ENCODE measurements at regions not wholly inside any gene's neighbourhood (a gene's known extent, or its start where the extent isn't known, plus 50 kb on each side); places are given as distances from the start of the nearest gene placed in this dataset.

DNA sequence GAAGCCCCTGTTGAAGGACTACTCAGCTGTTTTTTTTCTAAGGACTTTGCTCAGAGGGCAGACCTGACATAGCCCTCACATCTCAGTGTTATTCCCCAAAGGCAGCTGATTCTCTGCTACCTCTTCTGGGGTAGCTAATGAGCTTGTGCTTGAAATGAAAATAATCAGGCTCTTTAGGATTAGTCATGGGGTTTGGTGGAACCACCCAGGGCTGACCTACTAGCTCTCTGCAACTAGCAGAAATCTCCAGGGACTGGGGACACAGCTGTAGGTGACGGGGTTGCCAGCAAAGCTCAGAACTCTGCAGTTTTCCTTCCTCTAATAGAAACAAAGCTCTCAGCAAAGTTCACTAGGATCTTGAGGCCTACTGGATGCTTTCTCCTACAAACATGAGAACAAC is 106.4 kb upstream of the BCL9 start:
- no peak overlapping the region for H3K4me3 ChIP-seq
- no peak for DNase-seq (ENCODE audit: low spot score in 2 of 2)
- H3K9me3 ChIP-seq: no peaks in the 10 kb centered on the region
- TF ChIP-seq POLR2AphosphoS5 (IDR thresholded peaks at IDR 0.05) (no peak), CTCF (IDR thresholded peaks at IDR 0.05) (no peak), POLR2A (IDR thresholded peaks at IDR 0.05) (no peak), EP300 (IDR thresholded peaks at IDR 0.05) (no peak)
- H3K27ac ChIP-seq: no peak overlapping the region
- WGBS: 71% methylated on average over 1 of the region's 1 CpG
- H3K27me3 ChIP-seq: no peaks in the 10 kb centered on the region
- no peaks in the 10 kb centered on the region for H3K36me3 ChIP-seq
- H3K4me1 ChIP-seq: no peaks in the 10 kb centered on the region

GRCh38 chr1:147444381-147444780 is 96.9 kb upstream of the BCL9 start:
- 95% methylated on average over 1 of the region's 1 CpG for WGBS
- Histone ChIP-seq H3K4me3 (no peak overlapping the region), H3K36me3 (no peaks in the 10 kb centered on the region), H3K27me3 (no peaks in the 10 kb centered on the region), H3K4me1 (no peaks in the 10 kb centered on the region), H3K9me3 (peaks cover 6% of the 10 kb centered on the region), H3K27ac (no peak overlapping the region)
- no peak for DNase-seq (ENCODE audit: low spot score in 2 of 2)
- no peak for TF ChIP-seq CTCF (IDR thresholded peaks at IDR 0.05)
- TF ChIP-seq POLR2AphosphoS5 (IDR thresholded peaks at IDR 0.05): no peak
- no peak for TF ChIP-seq EP300 (IDR thresholded peaks at IDR 0.05)
- no peak for TF ChIP-seq POLR2A (IDR thresholded peaks at IDR 0.05)

DNA sequence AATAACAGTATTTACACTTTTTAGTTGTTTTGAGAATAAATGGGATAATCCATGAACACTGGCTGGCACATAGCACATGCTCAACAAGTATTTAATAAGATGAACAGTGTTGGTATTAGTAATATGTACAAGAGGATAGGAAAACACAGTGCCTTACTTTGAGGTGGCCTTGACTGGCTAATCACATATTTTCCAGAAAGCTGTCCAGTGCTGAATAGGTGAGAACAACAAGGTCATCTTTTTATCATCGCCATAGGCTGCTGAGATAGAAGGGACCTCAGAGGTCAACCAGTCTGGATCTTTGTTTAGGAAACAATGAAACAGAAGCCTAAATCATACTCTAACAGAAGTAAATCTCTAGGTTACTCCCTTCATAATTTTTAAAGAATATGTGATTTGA is 89.7 kb upstream of the BCL9 start:
- 93% methylated on average over 1 of the region's 1 CpG for WGBS
- no peaks in the 10 kb centered on the region for H3K4me1 ChIP-seq
- H3K27me3 ChIP-seq: peaks cover 4% of the 10 kb centered on the region
- DNase-seq (ENCODE audit: low spot score in 2 of 2): no peak
- no peak for TF ChIP-seq EP300 (IDR thresholded peaks at IDR 0.05)
- no peak for TF ChIP-seq POLR2AphosphoS5 (IDR thresholded peaks at IDR 0.05)
- no peak for TF ChIP-seq POLR2A (IDR thresholded peaks at IDR 0.05)
- TF ChIP-seq CTCF (IDR thresholded peaks at IDR 0.05): no peak
- no peaks in the 10 kb centered on the region for H3K36me3 ChIP-seq
- H3K9me3 ChIP-seq: no peaks in the 10 kb centered on the region
- no peak overlapping the region for H3K4me3 ChIP-seq
- H3K27ac ChIP-seq: no peak overlapping the region

GRCh38 chr1:147452809-147453208 is 88.5 kb upstream of the BCL9 start:
- H3K27me3 ChIP-seq: peaks cover 4% of the 10 kb centered on the region
- no peaks in the 10 kb centered on the region for H3K36me3 ChIP-seq
- DNase-seq (ENCODE audit: low spot score in 2 of 2): no peak
- no peak for TF ChIP-seq CTCF (IDR thresholded peaks at IDR 0.05)
- no peak for TF ChIP-seq EP300 (IDR thresholded peaks at IDR 0.05)
- no peak for TF ChIP-seq POLR2A (IDR thresholded peaks at IDR 0.05)
- no peak for TF ChIP-seq POLR2AphosphoS5 (IDR thresholded peaks at IDR 0.05)
- H3K4me1 ChIP-seq: no peaks in the 10 kb centered on the region
- H3K9me3 ChIP-seq: no peaks in the 10 kb centered on the region
- no peak overlapping the region for H3K27ac ChIP-seq
- 67% methylated on average over 3 of the region's 3 CpGs for WGBS
- H3K4me3 ChIP-seq: no peak overlapping the region

GRCh38 chr1:147463022-147463421 is 78.3 kb upstream of the BCL9 start:
- H3K27ac ChIP-seq: no peak overlapping the region
- peaks cover 3% of the 10 kb centered on the region for H3K9me3 ChIP-seq
- no peaks in the 10 kb centered on the region for H3K27me3 ChIP-seq
- no peak for DNase-seq (ENCODE audit: low spot score in 2 of 2)
- no peak overlapping the region for H3K4me3 ChIP-seq
- no peaks in the 10 kb centered on the region for H3K36me3 ChIP-seq
- TF ChIP-seq CTCF (IDR thresholded peaks at IDR 0.05) (no peak), POLR2A (IDR thresholded peaks at IDR 0.05) (no peak), EP300 (IDR thresholded peaks at IDR 0.05) (no peak)
- WGBS: 73% methylated on average over 3 of the region's 3 CpGs
- H3K4me1 ChIP-seq: no peaks in the 10 kb centered on the region

Data from suprapubic skin (tissue), 4 donors.